Upper lobe of right lung (tissue), 1 donor: ENCODE measurements at regions not wholly inside any gene's neighbourhood (a gene's known extent, or its start where the extent isn't known, plus 50 kb on each side); places are given as distances from the start of the nearest gene placed in this dataset.

Source experiments
- ATAC-seq: fragments of 200-7000 bp; cut with Tn5 transposase; one replicate; pipeline ENCODE4 v1.9.1; 2020; ENCODE audit warnings: mild to moderate bottlenecking, moderate library complexity
- DNase-seq: peaks from one replicate; pipeline ENCODE4 v3.0.0-alpha.2; 2020
- H3K27ac ChIP-seq: fragments of 200-600 bp; one replicate; pipeline ENCODE4 v1.8.0; 2022
- H3K27me3 ChIP-seq: fragments of 200-600 bp; one replicate; pipeline ENCODE4 v1.8.0; 2022; ENCODE audit warnings: mild to moderate bottlenecking
- H3K36me3 ChIP-seq: fragments of 200-600 bp; one replicate; pipeline ENCODE4 v1.8.0; 2022
- H3K4me1 ChIP-seq: fragments of 200-600 bp; one replicate; pipeline ENCODE4 v1.8.0; 2022
- H3K4me3 ChIP-seq: fragments of 200-600 bp; one replicate; pipeline ENCODE4 v1.8.0; 2022; ENCODE audit warnings: mild to moderate bottlenecking
- H3K9me3 ChIP-seq: fragments of 200-600 bp; one replicate; pipeline ENCODE4 v1.8.0; 2022
- CTCF ChIP-seq: fragments of 200-600 bp; IDR thresholded peaks from one replicate; pipeline ENCODE4 v1.8.0; 2022; ENCODE audit warnings: antibody characterized with exemption
- intact Hi-C: fragments of 100-400 bp; cut with DNase I; formaldehyde crosslinking; loops from one replicate; pipeline ENCODE4 v1.11.0; 2022
- donor health status: DM: no; HTN: yes; CAD: no; lungs with severe emphysema.

- Histone ChIP-seq H3K9me3 (no peaks in the 10 kb centered on the region), H3K4me3 (no peak overlapping the region), H3K27me3 (no peaks in the 10 kb centered on the region), H3K4me1 (no peaks in the 10 kb centered on the region), H3K36me3 (no peaks in the 10 kb centered on the region), H3K27ac (no peak overlapping the region)
- intact Hi-C loops: no loop called here
- DNase-seq (no peak), ATAC-seq (no peak)
- TF ChIP-seq CTCF: no peak
Observed at GRCh38 chr3:18494251-18494650, 69.1 kb upstream of the SATB1 start.

DNA sequence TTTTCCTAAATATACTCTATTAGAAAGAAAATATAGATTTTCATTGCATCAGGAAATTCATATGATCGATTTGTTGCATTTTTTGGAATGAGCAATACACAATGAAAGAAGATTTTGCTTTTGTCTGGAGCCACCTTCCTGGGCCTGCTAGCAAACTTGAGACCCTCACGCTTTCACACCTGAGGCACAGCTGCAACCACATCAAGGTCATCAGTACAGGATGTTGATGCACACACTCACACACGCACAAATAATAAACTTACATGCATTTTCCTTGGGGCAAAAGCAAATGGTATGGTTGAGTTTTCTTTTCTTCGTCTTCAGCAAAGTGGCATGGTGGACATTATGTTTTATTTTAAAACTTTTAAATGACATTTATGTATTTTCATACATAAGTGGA, 64.8 kb upstream of the SATB1 start:
- intact Hi-C loops: no loop called here
- ATAC-seq: no peak
- no peaks in the 10 kb centered on the region for H3K27me3 ChIP-seq

DNA sequence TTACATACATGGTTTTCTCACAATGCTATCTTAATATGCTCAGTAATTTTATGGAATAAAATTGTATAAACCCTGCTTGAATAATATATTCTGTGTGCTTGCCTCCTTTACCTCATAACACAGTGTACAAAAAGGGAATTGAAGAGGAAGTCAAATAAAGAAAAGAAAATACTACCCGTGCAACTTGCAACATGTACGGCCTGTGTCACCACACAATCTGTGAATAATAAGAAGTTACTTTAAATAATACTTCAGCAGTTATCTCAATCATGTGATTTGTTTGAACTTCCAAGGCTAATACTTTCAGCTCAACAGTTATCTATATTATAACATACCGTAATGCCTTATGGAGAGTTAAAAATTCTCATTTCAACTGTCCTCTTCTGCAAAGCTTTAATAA, 58.1 kb upstream of the SATB1 start:
- TF ChIP-seq CTCF: no peak
- H3K27me3 ChIP-seq: no peaks in the 10 kb centered on the region
- no peaks in the 10 kb centered on the region for H3K4me1 ChIP-seq
- ATAC-seq (no peak), DNase-seq (no peak)
- H3K36me3 ChIP-seq: no peaks in the 10 kb centered on the region
- H3K4me3 ChIP-seq: no peak overlapping the region
- no peak overlapping the region for H3K27ac ChIP-seq
- intact Hi-C loops: no loop called here
- no peaks in the 10 kb centered on the region for H3K9me3 ChIP-seq

More for the DNA sequence above, 64.8 kb upstream of the SATB1 start:
- Histone ChIP-seq H3K4me1 (no peaks in the 10 kb centered on the region), H3K4me3 (no peak overlapping the region), H3K36me3 (no peaks in the 10 kb centered on the region), H3K9me3 (no peaks in the 10 kb centered on the region), H3K27ac (no peak overlapping the region)
- DNase-seq: no peak
- TF ChIP-seq CTCF: no peak

- Histone ChIP-seq H3K27ac (no peak overlapping the region), H3K27me3 (no peaks in the 10 kb centered on the region), H3K4me3 (no peak overlapping the region), H3K36me3 (no peaks in the 10 kb centered on the region), H3K9me3 (no peaks in the 10 kb centered on the region), H3K4me1 (no peaks in the 10 kb centered on the region)
- no peak for TF ChIP-seq CTCF
- intact Hi-C loops: no loop called here
- no peak for ATAC-seq
- DNase-seq: no peak
Observed at GRCh38 chr3:18481946-18482548, 56.9 kb upstream of the SATB1 start.

GRCh38 chr3:18477620-18478019, 52.5 kb upstream of the SATB1 start:
- Histone ChIP-seq H3K4me3 (no peak overlapping the region), H3K27me3 (no peaks in the 10 kb centered on the region), H3K4me1 (no peaks in the 10 kb centered on the region), H3K9me3 (no peaks in the 10 kb centered on the region), H3K27ac (no peak overlapping the region), H3K36me3 (no peaks in the 10 kb centered on the region)
- DNase-seq (no peak), ATAC-seq (no peak)
- intact Hi-C loops: no loop called here
- TF ChIP-seq CTCF: no peak
